HS-27A (cell line): ENCODE measurements at regions not wholly inside any gene's neighbourhood (a gene's known extent, or its start where the extent isn't known, plus 50 kb on each side); places are given as distances from the start of the nearest gene placed in this dataset.

Experiments used
- DNase-seq: peaks from one replicate; pipeline ENCODE4 v3.0.0-alpha.2; 2012; ENCODE audit warnings: low read depth, missing footprints

GRCh38 chr10:31754803-31755624, 173.6 kb downstream of the ARHGAP12 start:
- DNase-seq = no peak

- DNase-seq = no peak
These were observed 174.9 kb downstream of the ARHGAP12 start for GRCh38 chr10:31753681-31754080.

GRCh38 chr10:31752170-31752569, 176.5 kb downstream of the ARHGAP12 start:
- DNase-seq = no peak

GRCh38 chr10:31751738-31752080, 176.9 kb downstream of the ARHGAP12 start:
- no peak for DNase-seq

- no peak for DNase-seq
These were observed 177.4 kb downstream of the ARHGAP12 start for GRCh38 chr10:31751051-31751737.

- no peak for DNase-seq
These were observed 178.4 kb downstream of the ARHGAP12 start for GRCh38 chr10:31749981-31750840.

- no peak for DNase-seq
These were observed 179.3 kb downstream of the ARHGAP12 start for GRCh38 chr10:31749301-31749700.

GRCh38 chr10:31745612-31746376, 182.8 kb downstream of the ARHGAP12 start:
- no peak for DNase-seq

- no peak for DNase-seq
These were observed 184.6 kb downstream of the ARHGAP12 start for GRCh38 chr10:31744025-31744424.

- DNase-seq = no peak
These were observed 186.4 kb downstream of the ARHGAP12 start for GRCh38 chr10:31742255-31742654.

GRCh38 chr10:31741473-31741872, 187.2 kb downstream of the ARHGAP12 start:
- DNase-seq = no peak

GRCh38 chr10:31739711-31740110, 188.9 kb downstream of the ARHGAP12 start:
- DNase-seq = no peak

GRCh38 chr10:31739146-31739545, 189.5 kb downstream of the ARHGAP12 start:
- no peak for DNase-seq

- no peak for DNase-seq
These were observed 196.9 kb downstream of the ARHGAP12 start for GRCh38 chr10:31731711-31732110.

GRCh38 chr10:31730776-31731175, 197.9 kb downstream of the ARHGAP12 start:
- DNase-seq = no peak

GRCh38 chr10:31728698-31729224, 199.9 kb downstream of the ARHGAP12 start:
- DNase-seq = no peak

GRCh38 chr10:31725436-31725835, 203.2 kb downstream of the ARHGAP12 start:
- DNase-seq = no peak

GRCh38 chr10:31724296-31724695, 204.3 kb downstream of the ARHGAP12 start:
- DNase-seq = no peak

- DNase-seq = no peak
These were observed 205.4 kb downstream of the ARHGAP12 start for GRCh38 chr10:31723106-31723750.

GRCh38 chr10:31721096-31721495, 207.5 kb downstream of the ARHGAP12 start:
- DNase-seq = no peak

- no peak for DNase-seq
These were observed 208.1 kb downstream of the ARHGAP12 start for GRCh38 chr10:31720546-31720945.
